Neural cell (in vitro differentiated cells): ENCODE measurements at regions not wholly inside any gene's neighbourhood (a gene's known extent, or its start where the extent isn't known, plus 50 kb on each side); places are given as distances from the start of the nearest gene placed in this dataset.

ENCODE experiments used
- H2AFZ ChIP-seq: fragments of 200-600, 300-800 bp; sonication (generic), shearing (Covaris generic); 2 replicates; pipeline ENCODE4 v1.6.0; 2014; ENCODE audit warnings: low read depth, mild to moderate bottlenecking, antibody characterized with exemption, low read length, moderate library complexity
- H3F3A ChIP-seq: fragments of 200-600 bp; shearing (Covaris generic); 2 replicates; pipeline ENCODE4 v1.6.1; 2016; ENCODE audit warnings: mild to moderate bottlenecking, moderate library complexity, mixed read lengths, antibody characterized with exemption, low read length; ENCODE audit not compliant: insufficient read depth, poor library complexity, severe bottlenecking
- H3K27ac ChIP-seq: fragments of 200-600, 300-800 bp; sonication (generic), shearing (Covaris generic); 2 replicates; pipeline ENCODE4 v1.5.1; 2014; ENCODE audit warnings: mild to moderate bottlenecking, low read length, moderate library complexity
- H3K27me3 ChIP-seq: fragments of 300-800, 200-600 bp; sonication (generic), shearing (Covaris generic); 2 replicates; pipeline ENCODE4 v1.6.0; 2014; ENCODE audit warnings: mild to moderate bottlenecking, low read depth, low read length, moderate library complexity; ENCODE audit not compliant: insufficient read depth
- H3K36me3 ChIP-seq: fragments of 300-800, 200-600 bp; sonication (generic), shearing (Covaris generic); 2 replicates; pipeline ENCODE4 v1.5.1; 2014; ENCODE audit warnings: mild to moderate bottlenecking, antibody characterized with exemption, low read length, moderate library complexity; ENCODE audit not compliant: insufficient read depth
- H3K4me2 ChIP-seq: fragments of 300-800, 200-600 bp; sonication (generic), shearing (Covaris generic); 2 replicates; pipeline ENCODE4 v1.6.0; 2014; ENCODE audit warnings: mild to moderate bottlenecking, low read length
- H3K4me3 ChIP-seq: fragments of 300-800, 200-600 bp; sonication (generic), shearing (Covaris generic); 2 replicates; pipeline ENCODE4 v1.5.1; 2014; ENCODE audit warnings: mild to moderate bottlenecking, low read length, moderate library complexity
- H3K79me2 ChIP-seq: fragments of 200-600 bp; shearing (Covaris generic); replicated peaks from 2 replicates; pipeline ENCODE4 v1.6.0; 2014; ENCODE audit warnings: mild to moderate bottlenecking, low read length, moderate library complexity; ENCODE audit not compliant: insufficient read depth
- H3K9ac ChIP-seq: fragments of 300-800, 200-600 bp; sonication (generic), shearing (Covaris generic); 2 replicates; pipeline ENCODE4 v1.6.1; 2016; ENCODE audit warnings: mild to moderate bottlenecking, low read length, mixed read lengths
- H3K9me2 ChIP-seq: fragments of 200-600 bp; shearing (Covaris generic); 2 replicates; pipeline ENCODE4 v1.6.1; 2016; ENCODE audit warnings: mild to moderate bottlenecking, low read length, mixed read lengths; ENCODE audit not compliant: insufficient read depth
- H3K9me3 ChIP-seq: fragments of 200-600, 300-800 bp; sonication (generic), shearing (Covaris generic); 2 replicates; pipeline ENCODE4 v1.6.1; 2016; ENCODE audit warnings: mild to moderate bottlenecking, mixed run types, low read length, moderate library complexity, mixed read lengths
- H4K20me1 ChIP-seq: fragments of 200-600 bp; shearing (Covaris generic); 2 replicates; pipeline ENCODE4 v1.6.1; 2016; ENCODE audit warnings: mild to moderate bottlenecking, mixed run types; ENCODE audit not compliant: insufficient read depth
- EP300 ChIP-seq: fragments of 450-650 bp; conservative IDR thresholded peaks from 2 replicates; pipeline ENCODE4 v1.6.1; 2014; ENCODE audit warnings: antibody characterized with exemption, mild to moderate bottlenecking, moderate library complexity; ENCODE audit not compliant: poor library complexity, severe bottlenecking
- EZH2 ChIP-seq: fragments of 200-600, 300-800 bp; shearing (Covaris generic), sonication (generic); IDR thresholded peaks from 2 replicates; pipeline ENCODE4 v1.6.1; 2014; ENCODE audit warnings: antibody characterized with exemption, low read length, borderline replicate concordance, mild to moderate bottlenecking; ENCODE audit not compliant: insufficient read depth, poor library complexity, severe bottlenecking
- MXI1 ChIP-seq: fragments of 450-650 bp; conservative IDR thresholded peaks from 2 replicates; pipeline ENCODE4 v1.6.1; 2014; ENCODE audit warnings: antibody characterized with exemption, mild to moderate bottlenecking; ENCODE audit not compliant: poor library complexity, severe bottlenecking
- POLR2AphosphoS5 ChIP-seq: IDR thresholded peaks from 2 replicates; pipeline ENCODE4 v1.6.1; 2012
- RAD21 ChIP-seq: fragments of 450-650 bp; conservative IDR thresholded peaks from 2 replicates; pipeline ENCODE4 v1.6.1; 2014; ENCODE audit warnings: antibody characterized with exemption, mild to moderate bottlenecking, moderate library complexity
- SMC3 ChIP-seq: fragments of 450-650 bp; conservative IDR thresholded peaks from 2 replicates; pipeline ENCODE4 v1.6.1; 2014; ENCODE audit warnings: antibody characterized with exemption, mild to moderate bottlenecking, moderate library complexity; ENCODE audit not compliant: poor library complexity
- TAF1 ChIP-seq: IDR thresholded peaks from 2 replicates; pipeline ENCODE4 v1.6.1; 2012; ENCODE audit warnings: low read depth
- TF ChIP-seq, protein P1 (sequence below): fragments of 450-650 bp; IDR thresholded peaks from 2 replicates; pipeline ENCODE4 v1.5.1; 2014; ENCODE audit warnings: antibody characterized with exemption, mild to moderate bottlenecking, moderate library complexity; ENCODE audit not compliant: poor library complexity, severe bottlenecking
- TF ChIP-seq, protein P2 (sequence below): IDR thresholded peaks from 2 replicates; pipeline ENCODE4 v1.6.1; 2012; ENCODE audit warnings: borderline replicate concordance

DNA sequence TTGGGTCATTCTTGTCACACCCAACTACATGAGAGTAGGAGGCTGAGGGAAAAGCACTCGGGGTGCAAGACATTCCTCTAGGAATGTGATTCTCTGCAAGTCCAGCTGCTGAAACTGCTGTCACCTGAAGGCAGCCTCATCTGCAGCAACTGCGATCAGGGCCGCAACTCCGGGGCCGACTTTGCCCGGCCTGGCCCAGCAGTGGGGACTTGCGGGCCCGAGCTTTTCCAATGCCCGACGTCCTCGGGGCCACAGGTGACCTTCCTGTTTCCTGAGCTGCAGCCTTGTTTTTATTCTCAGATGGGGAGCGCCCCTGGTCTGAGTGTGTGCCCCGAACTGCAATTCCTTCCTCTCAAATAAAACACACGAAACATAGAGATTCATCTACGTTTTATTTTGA, 104.7 kb upstream of the NKX1-1 start (continued):
- TF ChIP-seq RAD21 (no peak), SMC3 (no peak)

DNA sequence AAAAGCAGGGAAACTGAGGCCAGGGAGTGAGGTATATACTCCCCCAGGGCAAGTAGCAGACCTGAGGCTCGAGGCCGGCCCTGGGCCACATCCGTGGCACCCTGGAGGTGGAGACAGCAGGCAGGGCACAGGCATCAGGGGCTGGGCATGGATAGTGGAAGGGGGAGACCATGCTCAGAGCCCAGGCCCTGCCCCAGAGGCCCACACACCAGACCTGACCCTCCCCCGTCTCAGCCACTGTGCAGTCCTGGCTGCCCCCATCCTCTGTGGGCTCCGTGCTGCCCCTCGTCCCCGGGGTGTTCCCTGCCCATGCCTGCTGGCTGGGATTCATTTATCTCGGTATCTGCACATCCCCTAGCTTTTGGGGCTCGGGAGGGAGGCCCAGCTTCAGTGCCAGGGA, 103.1 kb upstream of the NKX1-1 start:
- H3K27me3 ChIP-seq: peaks cover 6% of the 10 kb centered on the region
- TF ChIP-seq EZH2 (no peak), TAF1 (no peak), MXI1 (no peak), EP300 (no peak), RAD21 (no peak), SMC3 (no peak), POLR2AphosphoS5 (no peak)
- TF ChIP-seq, protein P1, sequence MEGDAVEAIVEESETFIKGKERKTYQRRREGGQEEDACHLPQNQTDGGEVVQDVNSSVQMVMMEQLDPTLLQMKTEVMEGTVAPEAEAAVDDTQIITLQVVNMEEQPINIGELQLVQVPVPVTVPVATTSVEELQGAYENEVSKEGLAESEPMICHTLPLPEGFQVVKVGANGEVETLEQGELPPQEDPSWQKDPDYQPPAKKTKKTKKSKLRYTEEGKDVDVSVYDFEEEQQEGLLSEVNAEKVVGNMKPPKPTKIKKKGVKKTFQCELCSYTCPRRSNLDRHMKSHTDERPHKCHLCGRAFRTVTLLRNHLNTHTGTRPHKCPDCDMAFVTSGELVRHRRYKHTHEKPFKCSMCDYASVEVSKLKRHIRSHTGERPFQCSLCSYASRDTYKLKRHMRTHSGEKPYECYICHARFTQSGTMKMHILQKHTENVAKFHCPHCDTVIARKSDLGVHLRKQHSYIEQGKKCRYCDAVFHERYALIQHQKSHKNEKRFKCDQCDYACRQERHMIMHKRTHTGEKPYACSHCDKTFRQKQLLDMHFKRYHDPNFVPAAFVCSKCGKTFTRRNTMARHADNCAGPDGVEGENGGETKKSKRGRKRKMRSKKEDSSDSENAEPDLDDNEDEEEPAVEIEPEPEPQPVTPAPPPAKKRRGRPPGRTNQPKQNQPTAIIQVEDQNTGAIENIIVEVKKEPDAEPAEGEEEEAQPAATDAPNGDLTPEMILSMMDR: no peak
- TF ChIP-seq, protein P2, sequence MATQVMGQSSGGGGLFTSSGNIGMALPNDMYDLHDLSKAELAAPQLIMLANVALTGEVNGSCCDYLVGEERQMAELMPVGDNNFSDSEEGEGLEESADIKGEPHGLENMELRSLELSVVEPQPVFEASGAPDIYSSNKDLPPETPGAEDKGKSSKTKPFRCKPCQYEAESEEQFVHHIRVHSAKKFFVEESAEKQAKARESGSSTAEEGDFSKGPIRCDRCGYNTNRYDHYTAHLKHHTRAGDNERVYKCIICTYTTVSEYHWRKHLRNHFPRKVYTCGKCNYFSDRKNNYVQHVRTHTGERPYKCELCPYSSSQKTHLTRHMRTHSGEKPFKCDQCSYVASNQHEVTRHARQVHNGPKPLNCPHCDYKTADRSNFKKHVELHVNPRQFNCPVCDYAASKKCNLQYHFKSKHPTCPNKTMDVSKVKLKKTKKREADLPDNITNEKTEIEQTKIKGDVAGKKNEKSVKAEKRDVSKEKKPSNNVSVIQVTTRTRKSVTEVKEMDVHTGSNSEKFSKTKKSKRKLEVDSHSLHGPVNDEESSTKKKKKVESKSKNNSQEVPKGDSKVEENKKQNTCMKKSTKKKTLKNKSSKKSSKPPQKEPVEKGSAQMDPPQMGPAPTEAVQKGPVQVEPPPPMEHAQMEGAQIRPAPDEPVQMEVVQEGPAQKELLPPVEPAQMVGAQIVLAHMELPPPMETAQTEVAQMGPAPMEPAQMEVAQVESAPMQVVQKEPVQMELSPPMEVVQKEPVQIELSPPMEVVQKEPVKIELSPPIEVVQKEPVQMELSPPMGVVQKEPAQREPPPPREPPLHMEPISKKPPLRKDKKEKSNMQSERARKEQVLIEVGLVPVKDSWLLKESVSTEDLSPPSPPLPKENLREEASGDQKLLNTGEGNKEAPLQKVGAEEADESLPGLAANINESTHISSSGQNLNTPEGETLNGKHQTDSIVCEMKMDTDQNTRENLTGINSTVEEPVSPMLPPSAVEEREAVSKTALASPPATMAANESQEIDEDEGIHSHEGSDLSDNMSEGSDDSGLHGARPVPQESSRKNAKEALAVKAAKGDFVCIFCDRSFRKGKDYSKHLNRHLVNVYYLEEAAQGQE: no peak

DNA sequence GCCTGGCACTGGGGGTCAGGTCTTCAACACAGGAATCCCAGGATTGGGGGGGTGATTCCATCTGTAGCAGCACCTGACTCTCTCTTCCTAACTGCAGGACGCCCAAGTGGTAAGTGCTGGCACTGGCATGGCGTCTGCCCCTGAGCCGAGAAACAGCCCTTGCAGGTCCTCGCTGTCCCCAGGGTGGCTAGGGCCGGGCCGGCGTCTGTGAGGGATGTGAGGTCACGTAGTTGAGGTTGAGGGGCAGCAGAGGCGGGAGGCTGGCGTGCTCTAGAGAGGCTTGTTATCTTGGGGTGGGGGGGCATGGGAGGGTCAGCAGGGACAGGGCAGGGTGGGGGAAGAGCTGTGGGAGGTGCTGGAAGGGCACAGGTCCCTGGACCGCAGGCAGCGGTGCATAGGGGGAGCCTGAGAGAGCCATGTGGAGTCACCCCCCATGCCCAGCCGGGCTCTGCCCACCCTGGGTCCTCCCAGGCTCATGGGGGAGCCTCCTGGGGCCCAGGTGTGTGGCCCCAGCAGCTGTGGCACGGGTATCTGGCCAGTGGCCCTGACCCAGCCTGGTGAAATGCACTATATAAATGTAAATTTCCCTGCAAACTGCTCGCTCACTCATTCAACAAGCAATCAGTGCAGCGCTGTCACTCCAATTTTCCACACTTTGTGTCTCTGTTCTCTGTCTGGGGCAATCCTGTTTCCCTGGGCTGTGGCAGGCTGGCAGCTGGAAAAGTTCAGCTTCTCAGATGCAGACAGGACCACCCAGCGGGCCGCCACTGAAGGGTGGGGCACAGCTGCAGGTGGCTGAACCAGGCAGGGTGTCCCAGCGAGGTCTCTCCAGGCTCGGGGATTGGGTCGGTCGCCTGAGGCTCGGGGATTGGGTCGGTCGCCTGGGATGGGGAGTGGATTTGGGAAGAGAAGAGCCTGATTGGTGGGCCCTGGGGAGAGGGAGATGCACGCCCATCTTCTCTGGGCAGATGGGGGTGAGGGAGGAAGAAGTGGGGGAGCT, 102.2 kb upstream of the NKX1-1 start:
- Histone ChIP-seq H2AFZ (no peak overlapping the region), H3K36me3 (no peaks in the 10 kb centered on the region), H3K27me3 (peaks cover 2% of the 10 kb centered on the region), H3F3A (no peaks in the 10 kb centered on the region), H3K4me3 (no peak overlapping the region), H3K27ac (no peak overlapping the region), H3K9me3 (no peaks in the 10 kb centered on the region), H3K9me2 (no peaks in the 10 kb centered on the region), H3K4me2 (no peak overlapping the region), H3K79me2 (no peaks in the 10 kb centered on the region), H3K9ac (no peak overlapping the region), H4K20me1 (no peaks in the 10 kb centered on the region)
- no peak for TF ChIP-seq EP300
- no peak for TF ChIP-seq TAF1
- no peak for TF ChIP-seq EZH2
- TF ChIP-seq SMC3: no peak

More for the DNA sequence above, 103.1 kb upstream of the NKX1-1 start:
- Histone ChIP-seq H3K9ac (no peak overlapping the region), H3K79me2 (no peaks in the 10 kb centered on the region), H3K9me3 (no peaks in the 10 kb centered on the region), H3K9me2 (no peaks in the 10 kb centered on the region), H3F3A (no peaks in the 10 kb centered on the region), H2AFZ (no peak overlapping the region), H3K27ac (no peak overlapping the region), H4K20me1 (no peaks in the 10 kb centered on the region), H3K4me3 (no peak overlapping the region), H3K4me2 (no peak overlapping the region), H3K36me3 (no peaks in the 10 kb centered on the region)
